ENCODE measurements at regions not wholly inside any gene's neighbourhood (a gene's known extent, or its start where the extent isn't known, plus 50 kb on each side); places are given as distances from the start of the nearest gene placed in this dataset.

GRCh38 chr15:37165395-37165794, 65.0 kb upstream of the MEIS2 start:
- TF ChIP-seq, protein P1, sequence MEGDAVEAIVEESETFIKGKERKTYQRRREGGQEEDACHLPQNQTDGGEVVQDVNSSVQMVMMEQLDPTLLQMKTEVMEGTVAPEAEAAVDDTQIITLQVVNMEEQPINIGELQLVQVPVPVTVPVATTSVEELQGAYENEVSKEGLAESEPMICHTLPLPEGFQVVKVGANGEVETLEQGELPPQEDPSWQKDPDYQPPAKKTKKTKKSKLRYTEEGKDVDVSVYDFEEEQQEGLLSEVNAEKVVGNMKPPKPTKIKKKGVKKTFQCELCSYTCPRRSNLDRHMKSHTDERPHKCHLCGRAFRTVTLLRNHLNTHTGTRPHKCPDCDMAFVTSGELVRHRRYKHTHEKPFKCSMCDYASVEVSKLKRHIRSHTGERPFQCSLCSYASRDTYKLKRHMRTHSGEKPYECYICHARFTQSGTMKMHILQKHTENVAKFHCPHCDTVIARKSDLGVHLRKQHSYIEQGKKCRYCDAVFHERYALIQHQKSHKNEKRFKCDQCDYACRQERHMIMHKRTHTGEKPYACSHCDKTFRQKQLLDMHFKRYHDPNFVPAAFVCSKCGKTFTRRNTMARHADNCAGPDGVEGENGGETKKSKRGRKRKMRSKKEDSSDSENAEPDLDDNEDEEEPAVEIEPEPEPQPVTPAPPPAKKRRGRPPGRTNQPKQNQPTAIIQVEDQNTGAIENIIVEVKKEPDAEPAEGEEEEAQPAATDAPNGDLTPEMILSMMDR (IDR thresholded peaks at IDR 0.05; ENCODE audit: low read depth, low read length, missing control alignments), result no peak
- no peak for DNase-seq (ENCODE audit: low read depth)
- no peak overlapping the region for H3K4me3 ChIP-seq (ENCODE audit: low read depth, low read length)
- in situ Hi-C loops (cut with HindIII; ENCODE audit: low sequenced_read_pairs), result no loop called here

DNA sequence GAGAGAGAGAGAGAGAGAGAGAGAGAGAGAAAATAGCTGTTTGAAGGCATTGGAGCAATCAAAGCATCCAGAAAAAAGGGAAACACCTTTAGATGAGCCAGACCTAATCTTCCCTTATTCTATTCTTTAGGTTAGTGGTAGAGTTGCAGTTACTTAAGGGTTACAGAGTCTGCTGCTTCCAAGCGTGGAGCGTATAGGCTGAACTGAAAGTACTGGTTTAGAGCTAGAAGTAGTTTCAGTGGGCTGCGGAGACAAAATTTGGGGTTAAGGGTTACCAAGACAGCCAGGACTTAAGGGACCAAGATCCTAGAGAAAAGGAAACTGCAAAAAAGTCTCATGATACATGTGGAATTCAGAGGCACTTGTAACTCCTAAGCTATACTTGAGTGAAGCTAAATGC, 66.1 kb upstream of the MEIS2 start:
- in situ Hi-C loops (cut with HindIII; ENCODE audit: low sequenced_read_pairs), result no loop called here
- DNase-seq (ENCODE audit: low read depth), result no peak
- no peak overlapping the region for H3K4me3 ChIP-seq (ENCODE audit: low read depth, low read length)
- TF ChIP-seq, protein P1 (IDR thresholded peaks at IDR 0.05; ENCODE audit: low read depth, low read length, missing control alignments), result no peak

DNA sequence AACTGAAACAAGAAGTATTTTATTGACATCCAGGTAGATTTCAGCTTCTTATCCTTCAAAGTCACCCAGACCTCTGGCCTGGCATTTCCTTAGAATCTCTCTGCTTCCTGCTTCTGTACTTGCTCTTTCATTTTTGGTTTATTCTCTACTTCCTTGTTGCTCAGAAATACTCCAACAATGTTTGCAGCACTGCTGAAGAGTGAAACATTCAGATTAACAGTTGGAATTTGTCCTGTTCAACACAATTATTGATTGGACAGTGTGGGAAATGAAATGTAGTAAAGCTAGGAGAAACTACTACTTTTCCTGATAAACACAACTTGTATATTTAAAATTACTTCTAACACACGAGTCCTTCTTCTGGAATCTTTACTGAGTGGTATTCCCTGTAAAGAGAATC, 81.0 kb upstream of the MEIS2 start:
- TF ChIP-seq, protein P1 (IDR thresholded peaks at IDR 0.05; ENCODE audit: low read depth, low read length, missing control alignments), result no peak
- H3K4me3 ChIP-seq (ENCODE audit: low read depth, low read length), result no peak overlapping the region
- in situ Hi-C loops (cut with HindIII; ENCODE audit: low sequenced_read_pairs), result no loop called here
- no peak for DNase-seq (ENCODE audit: low read depth)

DNA sequence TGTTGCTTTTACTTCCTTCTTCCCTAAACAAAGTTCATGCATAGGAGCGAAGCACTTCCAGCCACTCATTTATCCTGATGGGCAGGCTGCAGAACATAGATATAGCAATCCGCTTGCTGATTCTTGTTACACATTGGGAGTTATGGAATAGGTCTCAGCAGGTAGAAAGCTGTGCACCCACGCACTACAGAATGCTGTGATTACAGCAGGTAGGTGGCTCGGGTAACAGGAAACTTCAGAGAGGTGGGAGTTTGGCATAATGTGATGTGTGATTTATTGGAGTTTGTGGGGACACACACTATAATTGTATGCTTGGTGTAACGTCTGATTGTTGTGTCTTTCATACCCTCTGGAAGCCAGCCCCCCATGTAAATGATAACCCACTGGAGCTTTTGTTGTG, 99.2 kb upstream of the MEIS2 start:
- TF ChIP-seq, protein P1 (IDR thresholded peaks at IDR 0.05; ENCODE audit: low read depth, low read length, missing control alignments), result no peak
- DNase-seq (ENCODE audit: low read depth), result no peak
- in situ Hi-C loops (cut with HindIII; ENCODE audit: low sequenced_read_pairs), result no loop called here
- H3K4me3 ChIP-seq (ENCODE audit: low read depth, low read length), result no peak overlapping the region

- DNase-seq (ENCODE audit: low read depth), result no peak
- in situ Hi-C loops (cut with HindIII; ENCODE audit: low sequenced_read_pairs), result no loop called here
- TF ChIP-seq, protein P1 (IDR thresholded peaks at IDR 0.05; ENCODE audit: low read depth, low read length, missing control alignments), result no peak
- no peak overlapping the region for H3K4me3 ChIP-seq (ENCODE audit: low read depth, low read length)
These were observed 102.7 kb upstream of the MEIS2 start for GRCh38 chr15:37203050-37203449.

GRCh38 chr15:37204692-37205091, 104.3 kb upstream of the MEIS2 start:
- in situ Hi-C loops (cut with HindIII; ENCODE audit: low sequenced_read_pairs), result no loop called here
- TF ChIP-seq, protein P1 (IDR thresholded peaks at IDR 0.05; ENCODE audit: low read depth, low read length, missing control alignments), result no peak
- no peak for DNase-seq (ENCODE audit: low read depth)
- no peak overlapping the region for H3K4me3 ChIP-seq (ENCODE audit: low read depth, low read length)

DNA sequence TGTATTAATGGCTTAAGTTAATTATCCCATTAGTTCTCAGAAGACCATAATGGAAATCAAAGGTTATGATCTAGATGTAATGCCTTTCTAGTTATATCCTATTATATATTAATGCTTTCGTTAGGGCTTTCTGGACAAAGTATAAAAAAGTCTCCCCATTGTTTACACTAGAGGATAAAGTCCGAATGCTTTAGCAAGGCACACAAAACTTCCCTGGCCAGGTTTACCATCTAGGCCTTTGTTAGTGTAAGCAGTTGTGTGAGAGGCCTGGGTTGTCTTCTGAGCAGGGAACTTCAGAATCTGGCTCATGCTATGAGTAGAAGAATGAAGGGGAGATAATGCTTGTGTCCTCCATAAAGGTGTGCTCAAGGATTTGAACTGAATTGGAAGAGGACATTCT, 106.3 kb upstream of the MEIS2 start:
- no peak overlapping the region for H3K4me3 ChIP-seq (ENCODE audit: low read depth, low read length)
- TF ChIP-seq, protein P1 (IDR thresholded peaks at IDR 0.05; ENCODE audit: low read depth, low read length, missing control alignments), result no peak
- in situ Hi-C loops (cut with HindIII; ENCODE audit: low sequenced_read_pairs), result no loop called here
- DNase-seq (ENCODE audit: low read depth), result no peak
